Mesothelial cell of epicardium (in vitro differentiated cells): ENCODE measurements at regions not wholly inside any gene's neighbourhood (a gene's known extent, or its start where the extent isn't known, plus 50 kb on each side); places are given as distances from the start of the nearest gene placed in this dataset.
"Not testable (repeated sequence)": the region's sequence is repeated elsewhere in the genome, so short reads cannot be mapped to it uniquely, and the experiment has no call there.

ENCODE experiments used
- DNase-seq, 2 experiments: peaks; one replicate each; pipeline ENCODE4 v3.0.0; 2021; ENCODE audit warnings: low spot score in 2 of 2; ENCODE audit not compliant: unreplicated experiment in 2 of 2
- H3K27ac Mint-ChIP-seq: 2 replicates; pipeline ENCODE4 v1.8.0; 2021; ENCODE audit warnings: mixed read lengths
- H3K27me3 Mint-ChIP-seq: 2 replicates; pipeline ENCODE4 v1.8.0; 2021; ENCODE audit warnings: low read depth, mixed read lengths
- H3K36me3 Mint-ChIP-seq: 2 replicates; pipeline ENCODE4 v1.8.0; 2021; ENCODE audit warnings: mixed read lengths
- H3K4me1 Mint-ChIP-seq: 2 replicates; pipeline ENCODE4 v1.8.0; 2021; ENCODE audit warnings: mixed read lengths
- H3K4me3 Mint-ChIP-seq: 2 replicates; pipeline ENCODE4 v1.8.0; 2021; ENCODE audit warnings: mild to moderate bottlenecking, moderate library complexity, mixed read lengths
- H3K9me3 Mint-ChIP-seq: 2 replicates; pipeline ENCODE4 v1.8.0; 2021; ENCODE audit warnings: mixed read lengths
- TF ChIP-seq, protein P1 (sequence below): fragments of 200-600 bp; sonication (generic); IDR thresholded peaks from one replicate; pipeline ENCODE4 v1.5.0; 2021; ENCODE audit warnings: antibody characterized with exemption; ENCODE audit not compliant: unreplicated experiment

DNA sequence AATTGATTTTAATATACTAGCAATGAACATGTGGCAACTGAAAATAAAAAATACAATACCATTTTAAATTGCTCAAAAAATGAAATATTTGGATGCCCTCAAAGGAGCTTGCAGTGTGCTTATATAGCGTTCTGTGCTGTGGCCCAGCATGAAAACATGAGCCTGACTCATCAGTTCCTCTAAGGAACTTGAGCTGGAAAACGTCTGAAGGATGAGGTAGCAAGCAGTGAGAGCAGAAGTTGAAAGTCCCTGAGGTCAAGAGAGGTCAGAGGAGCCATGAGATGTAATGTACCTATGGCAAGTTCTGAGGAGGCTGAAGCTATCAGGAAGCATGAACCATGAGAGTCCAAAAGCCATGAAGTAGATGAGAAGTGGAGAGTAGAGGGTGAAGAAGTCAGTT, 59.7 kb downstream of the HMGB3 start:
- Mint-ChIP-seq H3K36me3 (no peaks in the 10 kb centered on the region), H3K27me3 (peaks cover 2% of the 10 kb centered on the region), H3K9me3 (peaks cover 21% of the 10 kb centered on the region), H3K27ac (no peak overlapping the region), H3K4me3 (no peak overlapping the region), H3K4me1 (no peaks in the 10 kb centered on the region)
- TF ChIP-seq, protein P1, sequence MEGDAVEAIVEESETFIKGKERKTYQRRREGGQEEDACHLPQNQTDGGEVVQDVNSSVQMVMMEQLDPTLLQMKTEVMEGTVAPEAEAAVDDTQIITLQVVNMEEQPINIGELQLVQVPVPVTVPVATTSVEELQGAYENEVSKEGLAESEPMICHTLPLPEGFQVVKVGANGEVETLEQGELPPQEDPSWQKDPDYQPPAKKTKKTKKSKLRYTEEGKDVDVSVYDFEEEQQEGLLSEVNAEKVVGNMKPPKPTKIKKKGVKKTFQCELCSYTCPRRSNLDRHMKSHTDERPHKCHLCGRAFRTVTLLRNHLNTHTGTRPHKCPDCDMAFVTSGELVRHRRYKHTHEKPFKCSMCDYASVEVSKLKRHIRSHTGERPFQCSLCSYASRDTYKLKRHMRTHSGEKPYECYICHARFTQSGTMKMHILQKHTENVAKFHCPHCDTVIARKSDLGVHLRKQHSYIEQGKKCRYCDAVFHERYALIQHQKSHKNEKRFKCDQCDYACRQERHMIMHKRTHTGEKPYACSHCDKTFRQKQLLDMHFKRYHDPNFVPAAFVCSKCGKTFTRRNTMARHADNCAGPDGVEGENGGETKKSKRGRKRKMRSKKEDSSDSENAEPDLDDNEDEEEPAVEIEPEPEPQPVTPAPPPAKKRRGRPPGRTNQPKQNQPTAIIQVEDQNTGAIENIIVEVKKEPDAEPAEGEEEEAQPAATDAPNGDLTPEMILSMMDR: no peak
- no peak for DNase-seq

DNA sequence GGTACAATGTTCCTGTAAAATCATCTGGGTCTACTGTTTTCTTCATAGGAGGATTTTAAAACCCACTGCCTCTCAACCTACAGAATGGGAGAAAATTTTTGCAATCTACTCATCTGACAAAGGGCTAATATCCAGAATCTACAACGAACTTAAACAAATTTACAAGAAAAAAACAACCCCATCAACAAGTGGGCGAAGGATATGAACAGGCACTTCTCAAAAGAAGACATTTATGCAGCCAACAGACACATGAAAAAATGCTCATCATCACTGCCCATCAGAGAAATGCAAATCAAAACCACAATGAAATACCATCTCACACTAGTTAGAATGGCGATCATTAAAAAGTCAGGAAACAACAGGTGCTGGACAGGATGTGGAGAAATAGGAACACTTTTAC, 83.2 kb downstream of the HMGB3 start:
- not testable (repeated sequence) for H3K4me3 Mint-ChIP-seq, DNase-seq, H3K36me3 Mint-ChIP-seq, H3K4me1 Mint-ChIP-seq, H3K27ac Mint-ChIP-seq, H3K27me3 Mint-ChIP-seq
- H3K9me3 Mint-ChIP-seq: peaks cover 20% of the 10 kb centered on the region

DNA sequence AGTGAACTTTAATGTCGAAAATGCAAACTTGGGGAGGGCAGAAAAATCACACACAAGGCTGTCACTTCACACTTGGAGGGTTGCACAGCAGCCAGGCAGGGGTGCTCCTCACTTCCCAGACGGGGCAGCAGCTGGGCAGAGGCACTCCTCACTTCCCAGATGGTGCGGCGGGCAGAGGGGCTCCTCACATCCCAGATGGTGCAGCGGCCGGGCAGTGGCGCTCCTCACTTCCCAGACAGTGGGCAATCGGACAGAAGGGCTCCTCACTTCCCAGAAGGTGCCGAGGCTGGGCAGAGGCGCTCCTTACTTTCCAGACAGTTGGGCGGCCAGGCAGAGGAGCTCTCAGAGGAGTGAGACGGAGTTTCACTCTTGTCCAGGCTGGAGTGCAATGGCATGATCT, 90.6 kb downstream of the HMGB3 start:
- Mint-ChIP-seq H3K27ac (no peak overlapping the region), H3K4me3 (no peak overlapping the region), H3K4me1 (no peaks in the 10 kb centered on the region), H3K9me3 (peaks cover 27% of the 10 kb centered on the region), H3K27me3 (no peaks in the 10 kb centered on the region), H3K36me3 (no peaks in the 10 kb centered on the region)
- TF ChIP-seq, protein P1: no peak
- DNase-seq: no peak

- TF ChIP-seq, protein P1: no peak
- Mint-ChIP-seq H3K27ac (peak overlapping the region; percentile 4), H3K4me1 (peaks cover 12% of the 10 kb centered on the region), H3K4me3 (peak overlapping the region; percentile 35), H3K27me3 (peaks cover 14% of the 10 kb centered on the region), H3K9me3 (peaks cover 21% of the 10 kb centered on the region), H3K36me3 (no peaks in the 10 kb centered on the region)
- DNase-seq: no peak
These were observed 95.4 kb upstream of the GPR50 start for GRCh38 chrX:151081016-151081415.

GRCh38 chrX:151082077-151082948, 94.1 kb upstream of the GPR50 start:
- peaks cover 14% of the 10 kb centered on the region for H3K27me3 Mint-ChIP-seq
- H3K4me3 Mint-ChIP-seq: peak overlapping the region; percentile 33
- TF ChIP-seq, protein P1: peak; percentile 87
- peak; percentile 37 to 81 for DNase-seq
- H3K9me3 Mint-ChIP-seq: peaks cover 17% of the 10 kb centered on the region
- no peak overlapping the region for H3K27ac Mint-ChIP-seq
- peaks cover 12% of the 10 kb centered on the region for H3K4me1 Mint-ChIP-seq
- H3K36me3 Mint-ChIP-seq: no peaks in the 10 kb centered on the region

- TF ChIP-seq, protein P1: no peak
- no peaks in the 10 kb centered on the region for H3K36me3 Mint-ChIP-seq
These were observed 91.9 kb upstream of the GPR50 start for GRCh38 chrX:151084454-151084853.

More at GRCh38 chrX:151084454-151084853, 91.9 kb upstream of the GPR50 start:
- Mint-ChIP-seq H3K27ac (no peak overlapping the region), H3K27me3 (peaks cover 14% of the 10 kb centered on the region), H3K4me3 (no peak overlapping the region), H3K9me3 (peaks cover 17% of the 10 kb centered on the region), H3K4me1 (peaks cover 12% of the 10 kb centered on the region)
- no peak for DNase-seq
